ENCODE measurements at regions not wholly inside any gene's neighbourhood (a gene's known extent, or its start where the extent isn't known, plus 50 kb on each side); places are given as distances from the start of the nearest gene placed in this dataset.

DNA sequence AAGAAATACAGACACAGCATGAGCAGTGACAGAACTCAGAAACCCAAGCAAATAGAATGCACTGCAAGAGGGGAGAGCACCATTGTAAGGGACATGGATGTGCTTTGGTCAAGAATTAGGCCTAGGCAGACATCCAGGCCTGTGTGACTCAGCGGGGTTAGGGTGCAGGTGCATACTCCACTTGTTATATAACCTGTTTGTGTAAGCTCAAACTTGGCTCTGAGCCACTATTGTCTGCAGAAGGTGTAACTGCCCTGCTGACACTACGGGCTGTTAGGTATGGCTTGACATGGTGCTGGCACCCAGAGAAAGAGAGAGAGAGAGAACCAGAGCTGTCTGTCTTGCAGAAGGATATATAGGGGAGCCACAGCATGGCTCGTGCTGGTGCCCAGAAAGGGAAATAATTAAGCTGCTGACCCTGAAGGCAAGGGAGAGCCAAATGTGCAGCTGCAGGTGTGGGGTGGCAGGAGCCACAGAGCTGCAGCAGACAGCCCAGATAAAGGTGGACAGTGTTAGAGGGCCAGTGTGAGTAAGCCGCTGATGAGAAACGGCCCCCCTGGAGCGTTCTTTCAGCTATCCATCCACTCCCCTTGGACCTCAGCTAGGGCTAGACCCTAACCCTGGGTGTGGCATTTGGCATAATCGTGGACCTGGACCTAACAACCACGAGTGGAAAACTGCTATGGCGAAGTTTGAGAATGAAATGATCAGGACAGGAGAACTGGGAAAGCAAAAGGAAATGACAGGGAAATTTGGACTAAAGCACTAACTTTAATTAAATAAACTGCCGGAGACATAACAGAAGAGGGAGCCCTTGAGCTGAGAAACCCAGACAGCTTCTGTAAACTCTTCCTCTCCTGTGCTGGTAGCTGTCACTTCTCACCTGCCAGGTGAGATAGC lies 253.0 kb upstream of the CCDC179 start:
- WGBS, 4 donors, result 34 to 38% (median 36%) methylated on average over 10 of the region's 10 CpGs
- Histone ChIP-seq H3K36me3 (no peaks in the 10 kb centered on the region), H3K27ac (no peak overlapping the region), H3K9me3 (peaks cover 0 to 12% (median 0%) of the 10 kb centered on the region in 12 donors), H3K27me3 (no peaks in the 10 kb centered on the region), H3K4me3 (no peak overlapping the region), H3K4me1 (peaks cover 0 to 3% (median 0%) of the 10 kb centered on the region in 12 donors)
- ATAC-seq (peak in 1 of 4 donors; percentile 33), DNase-seq (peak in 1 of 5 donors; percentile 29)
- intact Hi-C loops (cut with DNase I), result no loop called here
- TF ChIP-seq POLR2A (IDR thresholded peaks at IDR 0.05), result no peak
- TF ChIP-seq, protein P1, sequence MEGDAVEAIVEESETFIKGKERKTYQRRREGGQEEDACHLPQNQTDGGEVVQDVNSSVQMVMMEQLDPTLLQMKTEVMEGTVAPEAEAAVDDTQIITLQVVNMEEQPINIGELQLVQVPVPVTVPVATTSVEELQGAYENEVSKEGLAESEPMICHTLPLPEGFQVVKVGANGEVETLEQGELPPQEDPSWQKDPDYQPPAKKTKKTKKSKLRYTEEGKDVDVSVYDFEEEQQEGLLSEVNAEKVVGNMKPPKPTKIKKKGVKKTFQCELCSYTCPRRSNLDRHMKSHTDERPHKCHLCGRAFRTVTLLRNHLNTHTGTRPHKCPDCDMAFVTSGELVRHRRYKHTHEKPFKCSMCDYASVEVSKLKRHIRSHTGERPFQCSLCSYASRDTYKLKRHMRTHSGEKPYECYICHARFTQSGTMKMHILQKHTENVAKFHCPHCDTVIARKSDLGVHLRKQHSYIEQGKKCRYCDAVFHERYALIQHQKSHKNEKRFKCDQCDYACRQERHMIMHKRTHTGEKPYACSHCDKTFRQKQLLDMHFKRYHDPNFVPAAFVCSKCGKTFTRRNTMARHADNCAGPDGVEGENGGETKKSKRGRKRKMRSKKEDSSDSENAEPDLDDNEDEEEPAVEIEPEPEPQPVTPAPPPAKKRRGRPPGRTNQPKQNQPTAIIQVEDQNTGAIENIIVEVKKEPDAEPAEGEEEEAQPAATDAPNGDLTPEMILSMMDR (IDR thresholded peaks at IDR 0.05), result peak in 10 of 12 donors; percentile 16 to 54 (median 33)

DNA sequence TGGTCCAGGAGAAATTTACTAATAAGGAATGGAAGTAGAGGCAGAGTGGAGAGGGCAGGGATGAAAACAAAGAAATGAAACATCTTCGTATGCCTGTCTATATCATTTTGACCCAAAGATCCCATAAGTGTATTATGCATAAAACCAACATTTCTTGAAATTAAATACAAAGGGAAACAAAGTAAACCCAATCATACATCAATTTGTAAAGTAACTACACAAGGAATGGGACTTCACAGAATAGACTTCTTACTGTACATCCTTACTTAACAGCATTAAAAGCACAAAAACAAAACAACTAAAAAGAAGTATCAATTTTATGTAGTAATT lies 253.6 kb upstream of the CCDC179 start:
- Histone ChIP-seq H3K9me3 (peaks cover 0 to 12% (median 0%) of the 10 kb centered on the region in 12 donors), H3K36me3 (no peaks in the 10 kb centered on the region), H3K4me3 (no peak overlapping the region), H3K27me3 (no peaks in the 10 kb centered on the region), H3K27ac (no peak overlapping the region), H3K4me1 (peaks cover 0 to 3% (median 0%) of the 10 kb centered on the region in 12 donors)
- intact Hi-C loops (cut with DNase I), result no loop called here
- 42 to 58% (median 52%) methylated on average over 1 of the region's 1 CpG for WGBS, 4 donors
- ATAC-seq (no peak), DNase-seq (no peak)
- no peak for TF ChIP-seq POLR2A (IDR thresholded peaks at IDR 0.05)
- TF ChIP-seq, protein P1 (IDR thresholded peaks at IDR 0.05), result peak in 1 of 12 donors; percentile 7

DNA sequence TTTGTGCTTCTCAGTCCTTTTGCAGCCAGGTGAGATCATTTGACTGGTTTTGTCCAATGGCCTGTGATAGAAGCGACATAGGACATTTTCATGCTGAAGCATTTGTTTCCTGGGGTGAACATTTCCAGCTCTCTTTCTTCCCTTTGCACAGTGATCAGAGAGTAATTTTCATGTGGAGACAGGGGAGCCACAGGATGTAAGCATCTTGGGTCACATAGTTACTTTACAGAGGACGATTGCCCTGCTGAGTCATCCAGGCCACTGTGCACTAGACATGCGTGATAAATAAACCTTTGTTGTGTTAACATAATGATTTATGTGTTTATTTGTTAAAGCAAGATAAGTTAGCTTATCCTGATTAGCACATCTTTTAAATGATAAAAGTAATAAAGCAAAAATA lies 263.5 kb upstream of the CCDC179 start:
- Histone ChIP-seq H3K4me1 (no peaks in the 10 kb centered on the region), H3K27ac (no peak overlapping the region), H3K36me3 (no peaks in the 10 kb centered on the region), H3K9me3 (no peaks in the 10 kb centered on the region), H3K4me3 (no peak overlapping the region), H3K27me3 (no peaks in the 10 kb centered on the region)
- DNase-seq (no peak), ATAC-seq (no peak)
- intact Hi-C loops (cut with DNase I), result no loop called here
- 49 to 67% (median 58%) methylated on average over 3 of the region's 3 CpGs for WGBS, 4 donors
- TF ChIP-seq POLR2A (IDR thresholded peaks at IDR 0.05), result no peak
- TF ChIP-seq, protein P1 (IDR thresholded peaks at IDR 0.05), result no peak

DNA sequence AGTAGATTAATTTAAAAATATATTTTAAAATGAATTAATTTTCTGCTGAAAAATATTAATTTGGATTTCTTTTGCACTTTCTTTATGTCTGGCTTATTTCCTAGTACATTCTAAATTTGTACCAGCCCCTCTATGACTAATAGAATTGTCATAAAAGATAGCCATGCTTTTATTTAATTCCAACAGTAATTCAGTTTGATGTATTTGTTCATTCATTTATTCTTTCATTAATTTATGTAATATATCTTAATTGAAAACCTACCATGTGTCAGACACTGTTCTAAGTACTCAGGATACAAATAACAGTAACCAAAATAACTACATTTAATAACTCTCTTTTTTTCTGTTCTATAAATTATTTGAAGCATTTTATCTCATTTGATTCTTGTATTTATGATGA lies 264.0 kb upstream of the CCDC179 start:
- H3K36me3 ChIP-seq, result no peaks in the 10 kb centered on the region
- intact Hi-C loops (cut with DNase I), result no loop called here
- ATAC-seq (no peak), DNase-seq (no peak)
- no peak overlapping the region for H3K27ac ChIP-seq
- no peak overlapping the region for H3K4me3 ChIP-seq
- no peaks in the 10 kb centered on the region for H3K9me3 ChIP-seq
- no peaks in the 10 kb centered on the region for H3K27me3 ChIP-seq
- H3K4me1 ChIP-seq, result no peaks in the 10 kb centered on the region
- TF ChIP-seq, protein P1 (IDR thresholded peaks at IDR 0.05), result no peak
- TF ChIP-seq POLR2A (IDR thresholded peaks at IDR 0.05), result no peak
